BJ (cell line): ENCODE measurements at regions not wholly inside any gene's neighbourhood (a gene's known extent, or its start where the extent isn't known, plus 50 kb on each side); places are given as distances from the start of the nearest gene placed in this dataset. TPM values are rescaled to one million over a fixed set of nuclear protein-coding genes. Genes with fewer than 3 reads are reported as not detected.

ENCODE experiments used
- CTCF ChIA-PET: fragments of 350-600 bp; formaldehyde crosslinking; extraction: SDS; loops from one replicate; lab custom pipeline; 2021; ENCODE audit warnings: antibody characterized with exemption, inconsistent platforms; lab: Yijun Ruan, JAX
- POLR2A ChIA-PET: fragments of 300-600 bp; sonication (Branson Sonifier 250); formaldehyde crosslinking; extraction: SDS; loops from one replicate; lab custom pipeline; 2021; ENCODE audit warnings: antibody characterized with exemption; lab: Charles Lee
- DNase-seq: peaks from one replicate; pipeline ENCODE4 v3.0.0-alpha.2; 2011; ENCODE audit warnings: low read depth
- H3K27me3 ChIP-seq: 2 replicates; pipeline ENCODE4 v1.6.0; 2011; ENCODE audit warnings: low read length; ENCODE audit not compliant: control insufficient read depth, insufficient read depth
- H3K36me3 ChIP-seq: 2 replicates; pipeline ENCODE4 v1.5.1; 2011; ENCODE audit warnings: low read length; ENCODE audit not compliant: control insufficient read depth, insufficient read depth
- H3K4me3 ChIP-seq: 2 replicates; pipeline ENCODE4 v1.5.1; 2011; ENCODE audit warnings: low read depth, mild to moderate bottlenecking, control low read depth, low read length
- CTCF ChIP-seq: IDR thresholded peaks from 2 replicates; pipeline ENCODE4 v1.5.1; 2011; ENCODE audit warnings: low read depth, mild to moderate bottlenecking, control low read depth, inconsistent platforms, low read length, moderate library complexity; ENCODE audit not compliant: insufficient read depth
- small RNA-seq: library from RNA; depleted of rRNA; stranded (forward); fragments of <200 nt; gene quantifications from one replicate; pipeline ENCODE3, GENCODE V24; 2012; ENCODE audit warnings: low replicate concordance, low read depth; ENCODE audit not compliant: insufficient read length

GRCh38 chr1:206419783-206420182 lies 50.5 kb upstream of the IKBKE start:
- ChIA-PET POLR2A (no interaction called here), CTCF (interaction anchor here (0.8 to 2.5 kb wide), 2 partner anchors 11 to 42 kb away, joined by 3 to 7 read pairs; no protein-coding TSS in a partner anchor)
- Histone ChIP-seq H3K36me3 (peaks cover 3% of the 10 kb centered on the region; the same call in 1 of the 2 replicates), H3K27me3 (no peaks in the 10 kb centered on the region), H3K4me3 (no peak overlapping the region)
- peak; percentile 26 for DNase-seq
- no peak for TF ChIP-seq CTCF

DNA sequence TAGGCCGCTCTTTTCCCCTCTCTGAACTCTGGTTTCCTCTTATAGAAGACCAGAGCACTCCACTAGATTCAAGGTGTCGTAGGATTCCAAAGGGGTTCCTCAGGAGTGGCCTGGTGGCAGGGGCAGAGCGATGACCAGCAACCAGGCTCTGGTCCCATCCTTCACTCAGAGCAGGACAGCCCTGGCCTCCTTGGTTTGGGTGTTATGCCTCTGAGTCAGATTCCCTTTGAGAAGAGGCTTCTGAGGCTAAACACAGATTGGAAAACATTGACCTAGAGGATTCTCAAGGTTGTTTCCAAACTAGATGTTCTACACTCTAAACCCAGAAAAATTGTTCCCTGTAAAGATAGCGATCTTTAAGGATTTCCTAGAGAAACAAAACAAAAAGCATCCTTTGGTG lies 49.8 kb upstream of the IKBKE start:
- ChIA-PET POLR2A (no interaction called here), CTCF (interaction anchor here (0.8 kb wide), 1 partner anchor 10 kb away, joined by 3 read pairs; no protein-coding TSS in a partner anchor)
- Histone ChIP-seq H3K27me3 (no peaks in the 10 kb centered on the region), H3K36me3 (peaks cover 3% of the 10 kb centered on the region; the same call in 1 of the 2 replicates), H3K4me3 (no peak overlapping the region)
- DNase-seq: no peak
- TF ChIP-seq CTCF: no peak

Small RNA genes in the stretch of these regions (small RNA-seq; reads per million reads assigned to genes)
- not detected for gene AC244023.1
